ENCODE measurements at regions not wholly inside any gene's neighbourhood (a gene's known extent, or its start where the extent isn't known, plus 50 kb on each side); places are given as distances from the start of the nearest gene placed in this dataset.

- no peak for DNase-seq (ENCODE audit: low read depth)
Measured at GRCh38 chr2:176612736-176613135, 343.5 kb downstream of the MTX2 start.

- no peak for DNase-seq (ENCODE audit: low read depth)
Measured at GRCh38 chr2:176613323-176613987, 344.2 kb downstream of the MTX2 start.

GRCh38 chr2:176614049-176614448, 344.8 kb downstream of the MTX2 start:
- DNase-seq (ENCODE audit: low read depth) = no peak

GRCh38 chr2:176614930-176615329, 345.7 kb downstream of the MTX2 start:
- DNase-seq (ENCODE audit: low read depth) = no peak

GRCh38 chr2:176619504-176619903, 350.3 kb downstream of the MTX2 start:
- DNase-seq (ENCODE audit: low read depth) = no peak

GRCh38 chr2:176621350-176621749, 352.1 kb downstream of the MTX2 start:
- DNase-seq (ENCODE audit: low read depth) = no peak

- DNase-seq (ENCODE audit: low read depth) = no peak
Measured at GRCh38 chr2:176622792-176623191, 353.6 kb downstream of the MTX2 start.

- DNase-seq (ENCODE audit: low read depth) = no peak
Measured at GRCh38 chr2:176626796-176627195, 357.6 kb downstream of the MTX2 start.

GRCh38 chr2:176628438-176628837, 359.2 kb downstream of the MTX2 start:
- no peak for DNase-seq (ENCODE audit: low read depth)

GRCh38 chr2:176633754-176634153, 364.5 kb downstream of the MTX2 start:
- no peak for DNase-seq (ENCODE audit: low read depth)

GRCh38 chr2:176636401-176636800, 367.2 kb downstream of the MTX2 start:
- no peak for DNase-seq (ENCODE audit: low read depth)

GRCh38 chr2:176637142-176637485, 367.9 kb downstream of the MTX2 start:
- no peak for DNase-seq (ENCODE audit: low read depth)

GRCh38 chr2:176637486-176638166, 368.4 kb downstream of the MTX2 start:
- no peak for DNase-seq (ENCODE audit: low read depth)

- peak; percentile 28 for DNase-seq (ENCODE audit: low read depth)
Measured at GRCh38 chr2:176638167-176639015, 369.1 kb downstream of the MTX2 start.

- DNase-seq (ENCODE audit: low read depth) = no peak
Measured at GRCh38 chr2:176639016-176639343, 369.7 kb downstream of the MTX2 start.

GRCh38 chr2:176639671-176640070, 370.4 kb downstream of the MTX2 start:
- DNase-seq (ENCODE audit: low read depth) = no peak

GRCh38 chr2:176641436-176641835, 372.2 kb downstream of the MTX2 start:
- no peak for DNase-seq (ENCODE audit: low read depth)

GRCh38 chr2:176642074-176642473, 372.8 kb downstream of the MTX2 start:
- no peak for DNase-seq (ENCODE audit: low read depth)

- no peak for DNase-seq (ENCODE audit: low read depth)
Measured at GRCh38 chr2:176643646-176644045, 374.4 kb downstream of the MTX2 start.

- DNase-seq (ENCODE audit: low read depth) = no peak
Measured at GRCh38 chr2:176645494-176645893, 376.3 kb downstream of the MTX2 start.

GRCh38 chr2:176646033-176646615, 376.9 kb downstream of the MTX2 start:
- DNase-seq (ENCODE audit: low read depth) = no peak

- no peak for DNase-seq (ENCODE audit: low read depth)
Measured at GRCh38 chr2:176647325-176648165, 378.3 kb downstream of the MTX2 start.

Measured in fibroblast of gingiva (primary cell).